ENCODE measurements at regions not wholly inside any gene's neighbourhood (a gene's known extent, or its start where the extent isn't known, plus 50 kb on each side); places are given as distances from the start of the nearest gene placed in this dataset. TPM values are rescaled to one million over a fixed set of nuclear protein-coding genes. Genes with fewer than 3 reads are reported as not detected.

Small RNA genes lying in the stretch of these regions (microRNA-seq; reads per million reads assigned to microRNA genes)
- not detected for gene MIR3143

Small RNA genes lying in the stretch of these regions (small RNA-seq; reads per million reads assigned to genes)
- gene MIR3143 (ENCODE audit: low replicate concordance), result 0.07 reads per million
- gene RNU2-62P (ENCODE audit: low replicate concordance), result 1.1 reads per million, percentile 66 among the genes with 10 or more reads in this experiment
